SU-DHL-6 (cell line): ENCODE measurements at regions not wholly inside any gene's neighbourhood (a gene's known extent, or its start where the extent isn't known, plus 50 kb on each side); places are given as distances from the start of the nearest gene placed in this dataset.

Experiments
- H2AFZ ChIP-seq: fragments of 200-600 bp; sonication (generic); 2 replicates; pipeline ENCODE4 v1.6.1; 2014; ENCODE audit warnings: low read depth, mild to moderate bottlenecking, moderate library complexity, mixed read lengths, antibody characterized with exemption, low read length; ENCODE audit not compliant: severe bottlenecking
- H3F3A ChIP-seq: fragments of 200-600 bp; shearing (Covaris generic); 2 replicates; pipeline ENCODE4 v1.6.0; 2016; ENCODE audit warnings: antibody characterized with exemption, mild to moderate bottlenecking; ENCODE audit not compliant: insufficient read depth
- H3K27ac ChIP-seq: fragments of 200-600 bp; sonication (generic); 2 replicates; pipeline ENCODE4 v1.5.1; 2016; ENCODE audit warnings: low read depth, mild to moderate bottlenecking, low read length, moderate library complexity, mixed read lengths
- H3K27me3 ChIP-seq: fragments of 200-600 bp; sonication (generic), shearing (Covaris generic); 2 replicates; pipeline ENCODE4 v1.6.0; 2014; ENCODE audit warnings: mild to moderate bottlenecking, low read length
- H3K36me3 ChIP-seq: fragments of 200-600 bp; sonication (generic); 2 replicates; pipeline ENCODE4 v1.6.1; 2014; ENCODE audit warnings: mild to moderate bottlenecking, low read length, mixed read lengths
- H3K4me2 ChIP-seq: fragments of 300-600, 200-600 bp; shearing (Covaris generic), sonication (generic); 2 replicates; pipeline ENCODE4 v1.6.0; 2014; ENCODE audit warnings: low read length, low read depth, mild to moderate bottlenecking; ENCODE audit not compliant: poor library complexity, severe bottlenecking
- H3K4me3 ChIP-seq: fragments of 200-600 bp; sonication (generic); 2 replicates; pipeline ENCODE4 v1.5.1; 2014; ENCODE audit warnings: antibody characterized with exemption, low read length, mild to moderate bottlenecking, mixed read lengths; ENCODE audit not compliant: insufficient read depth, poor library complexity, severe bottlenecking
- H3K79me2 ChIP-seq: fragments of 200-600 bp; sonication (generic); 2 replicates; pipeline ENCODE4 v1.6.1; 2014; ENCODE audit warnings: mild to moderate bottlenecking, low read length, moderate library complexity; ENCODE audit not compliant: insufficient read depth
- H3K9ac ChIP-seq: fragments of 200-600 bp; sonication (generic); 2 replicates; pipeline ENCODE4 v1.7.0; 2014; ENCODE audit warnings: mild to moderate bottlenecking, low read length
- H3K9me2 ChIP-seq: fragments of 200-600 bp; sonication (generic); replicated peaks from 2 replicates; pipeline ENCODE4 v1.6.1; 2014; ENCODE audit warnings: low read length; ENCODE audit not compliant: insufficient read depth
- H3K9me3 ChIP-seq: fragments of 200-600 bp; sonication (generic); 2 replicates; pipeline ENCODE4 v1.6.1; 2014; ENCODE audit warnings: low read length, mixed read lengths; ENCODE audit not compliant: insufficient read depth
- H4K20me1 ChIP-seq: fragments of 200-600 bp; sonication (generic); 2 replicates; pipeline ENCODE4 v1.6.1; 2014; ENCODE audit warnings: low read depth, mild to moderate bottlenecking, antibody characterized with exemption, low read length, moderate library complexity, mixed read lengths
- EZH2phosphoT487 ChIP-seq: fragments of 200-600 bp; sonication (generic), shearing (Covaris generic); conservative IDR thresholded peaks from 2 replicates; pipeline ENCODE4 v1.6.1; 2018; ENCODE audit warnings: mild to moderate bottlenecking, antibody characterized with exemption, low read length, moderate library complexity, mixed read lengths
- TF ChIP-seq, protein P1 (sequence below): fragments of 200-600 bp; sonication (generic); IDR thresholded peaks from one replicate; pipeline ENCODE4 v1.5.1; 2017; ENCODE audit warnings: antibody characterized with exemption, mild to moderate bottlenecking, low read length, moderate library complexity; ENCODE audit not compliant: insufficient read depth, poor library complexity, severe bottlenecking

DNA sequence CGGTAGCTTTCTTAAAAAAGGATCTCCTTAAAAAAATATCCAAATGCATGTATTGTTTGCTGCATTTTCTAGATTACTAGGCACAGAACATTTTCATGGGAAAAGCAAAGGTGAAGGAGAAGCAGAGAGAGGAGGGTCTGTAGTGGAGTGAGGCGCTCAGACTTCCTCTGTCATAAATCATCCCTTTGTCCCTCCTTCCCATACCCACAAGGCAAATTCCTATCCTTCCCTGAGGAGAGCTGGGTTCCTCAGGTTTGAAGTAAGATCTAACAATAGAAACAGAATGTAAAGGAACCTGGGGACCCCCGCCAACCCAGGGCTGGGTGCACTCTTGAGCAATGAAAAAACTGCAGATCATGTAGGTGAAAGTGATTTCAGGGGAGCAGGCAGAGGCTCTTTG lies 149.2 kb upstream of the ANKH start:
- H3K4me2 ChIP-seq: no peak overlapping the region
- no peak for TF ChIP-seq EZH2phosphoT487
- TF ChIP-seq, protein P1, sequence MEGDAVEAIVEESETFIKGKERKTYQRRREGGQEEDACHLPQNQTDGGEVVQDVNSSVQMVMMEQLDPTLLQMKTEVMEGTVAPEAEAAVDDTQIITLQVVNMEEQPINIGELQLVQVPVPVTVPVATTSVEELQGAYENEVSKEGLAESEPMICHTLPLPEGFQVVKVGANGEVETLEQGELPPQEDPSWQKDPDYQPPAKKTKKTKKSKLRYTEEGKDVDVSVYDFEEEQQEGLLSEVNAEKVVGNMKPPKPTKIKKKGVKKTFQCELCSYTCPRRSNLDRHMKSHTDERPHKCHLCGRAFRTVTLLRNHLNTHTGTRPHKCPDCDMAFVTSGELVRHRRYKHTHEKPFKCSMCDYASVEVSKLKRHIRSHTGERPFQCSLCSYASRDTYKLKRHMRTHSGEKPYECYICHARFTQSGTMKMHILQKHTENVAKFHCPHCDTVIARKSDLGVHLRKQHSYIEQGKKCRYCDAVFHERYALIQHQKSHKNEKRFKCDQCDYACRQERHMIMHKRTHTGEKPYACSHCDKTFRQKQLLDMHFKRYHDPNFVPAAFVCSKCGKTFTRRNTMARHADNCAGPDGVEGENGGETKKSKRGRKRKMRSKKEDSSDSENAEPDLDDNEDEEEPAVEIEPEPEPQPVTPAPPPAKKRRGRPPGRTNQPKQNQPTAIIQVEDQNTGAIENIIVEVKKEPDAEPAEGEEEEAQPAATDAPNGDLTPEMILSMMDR: no peak
- no peaks in the 10 kb centered on the region for H3K9me3 ChIP-seq
- H3F3A ChIP-seq: no peaks in the 10 kb centered on the region
- no peak overlapping the region for H3K4me3 ChIP-seq
- H3K27me3 ChIP-seq: no peaks in the 10 kb centered on the region
- no peaks in the 10 kb centered on the region for H4K20me1 ChIP-seq
- H3K9ac ChIP-seq: no peak overlapping the region
- no peak overlapping the region for H2AFZ ChIP-seq
- H3K27ac ChIP-seq: no peak overlapping the region
- H3K79me2 ChIP-seq: no peaks in the 10 kb centered on the region
- H3K36me3 ChIP-seq: no peaks in the 10 kb centered on the region
- no peaks in the 10 kb centered on the region for H3K9me2 ChIP-seq

DNA sequence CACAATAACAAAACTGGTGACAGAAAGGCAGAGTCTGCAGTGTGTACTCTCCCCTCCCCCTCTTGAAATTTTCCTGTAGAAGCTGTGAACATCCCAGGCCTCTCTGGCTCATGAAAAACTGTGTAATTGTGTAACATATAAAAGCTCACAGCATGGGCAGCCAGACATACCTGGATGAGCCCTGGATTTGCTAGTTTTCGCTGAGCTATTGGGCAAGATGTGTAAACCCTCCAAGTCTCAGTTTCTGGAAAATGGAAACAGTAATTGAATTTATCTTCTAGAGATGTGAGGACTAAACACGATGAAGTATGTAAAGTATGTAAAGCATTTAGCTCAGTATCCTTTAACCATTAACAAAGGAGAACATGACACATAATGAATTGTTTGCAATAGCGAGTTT lies 143.2 kb upstream of the ANKH start:
- Histone ChIP-seq H3F3A (no peaks in the 10 kb centered on the region), H2AFZ (no peak overlapping the region), H3K27me3 (no peaks in the 10 kb centered on the region), H3K79me2 (no peaks in the 10 kb centered on the region), H3K9ac (no peak overlapping the region), H3K9me3 (no peaks in the 10 kb centered on the region), H3K36me3 (no peaks in the 10 kb centered on the region), H4K20me1 (no peaks in the 10 kb centered on the region), H3K4me2 (no peak overlapping the region), H3K27ac (no peak overlapping the region), H3K4me3 (no peak overlapping the region), H3K9me2 (no peaks in the 10 kb centered on the region)
- TF ChIP-seq, protein P1: no peak
- no peak for TF ChIP-seq EZH2phosphoT487

DNA sequence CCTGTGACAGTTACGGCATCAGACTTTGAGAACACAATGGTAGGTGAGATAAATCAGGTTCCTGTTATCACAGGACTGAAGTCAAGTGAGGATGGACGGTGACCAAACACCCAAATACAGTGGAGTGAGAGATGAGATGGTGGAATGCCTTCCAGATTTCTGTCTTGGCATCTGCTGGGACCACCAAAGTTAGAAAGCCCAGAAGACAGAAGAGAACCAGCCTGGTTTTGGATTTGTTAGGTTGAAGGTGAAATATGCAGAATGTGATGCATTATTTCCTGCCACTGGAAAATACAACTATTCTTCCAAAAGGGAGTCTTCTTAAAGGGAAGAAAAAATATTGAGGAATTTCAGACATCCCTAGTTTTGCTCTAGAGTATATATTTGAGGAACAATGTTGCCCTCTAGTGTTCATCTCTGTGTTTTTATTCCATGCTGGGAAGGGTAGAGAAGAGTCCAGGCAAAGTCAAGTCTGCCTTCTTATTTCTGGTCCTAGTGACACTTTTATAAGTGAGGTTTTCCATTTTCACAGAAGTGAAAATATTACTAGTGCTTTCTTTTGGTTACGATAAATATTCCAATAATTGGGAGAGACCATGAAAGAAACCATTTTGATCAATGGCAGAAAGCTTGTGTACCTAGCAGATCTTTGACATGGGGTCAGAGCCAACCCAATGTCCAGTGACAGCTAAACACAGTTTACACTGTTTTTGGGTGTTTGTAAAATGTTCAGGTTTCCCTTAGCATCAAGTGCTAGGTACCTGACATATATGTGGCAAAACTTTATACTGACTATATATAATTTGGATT lies 142.3 kb upstream of the ANKH start:
- no peaks in the 10 kb centered on the region for H3K9me3 ChIP-seq
- no peak overlapping the region for H3K9ac ChIP-seq
- no peaks in the 10 kb centered on the region for H4K20me1 ChIP-seq
- no peaks in the 10 kb centered on the region for H3F3A ChIP-seq
- H3K27ac ChIP-seq: no peak overlapping the region
- TF ChIP-seq, protein P1: peak; percentile 48
- TF ChIP-seq EZH2phosphoT487: no peak
- H3K4me2 ChIP-seq: no peak overlapping the region
- no peaks in the 10 kb centered on the region for H3K79me2 ChIP-seq
- H3K9me2 ChIP-seq: no peaks in the 10 kb centered on the region
- H3K36me3 ChIP-seq: no peaks in the 10 kb centered on the region
- no peak overlapping the region for H2AFZ ChIP-seq
- no peak overlapping the region for H3K4me3 ChIP-seq
- H3K27me3 ChIP-seq: no peaks in the 10 kb centered on the region
